DND-41 (cell line): ENCODE measurements at regions not wholly inside any gene's neighbourhood (a gene's known extent, or its start where the extent isn't known, plus 50 kb on each side); places are given as distances from the start of the nearest gene placed in this dataset.
"Not testable (repeated sequence)": the region's sequence is repeated elsewhere in the genome, so short reads cannot be mapped to it uniquely, and the experiment has no call there.

Experiments
- ATAC-seq: fragments of 200-7000 bp; cut with Tn5 transposase; 3 replicates; pipeline ENCODE4 v1.9.1; 2021; ENCODE audit warnings: low read depth; ENCODE audit not compliant: insufficient read depth
- DNase-seq: peaks from one replicate; pipeline ENCODE4 v3.0.0-alpha.2; 2020
- H2AFZ ChIP-seq: 2 replicates; pipeline ENCODE4 v1.6.0; 2012; ENCODE audit warnings: low read depth, low read length
- H3K27ac ChIP-seq: 2 replicates; pipeline ENCODE4 v1.5.1; 2012; ENCODE audit warnings: low read length, inconsistent platforms
- H3K27me3 ChIP-seq: fragments of 200-600 bp; sonication (generic); 2 replicates; pipeline ENCODE4 v1.6.0; 2012; ENCODE audit warnings: low read length, mild to moderate bottlenecking, inconsistent platforms; ENCODE audit not compliant: insufficient read depth, poor library complexity
- H3K36me3 ChIP-seq: 2 replicates; pipeline ENCODE4 v1.5.1; 2012; ENCODE audit warnings: low read length, inconsistent platforms; ENCODE audit not compliant: insufficient read depth
- H3K4me1 ChIP-seq: 2 replicates; pipeline ENCODE4 v1.5.1; 2012; ENCODE audit warnings: mild to moderate bottlenecking, low read length; ENCODE audit not compliant: insufficient read depth
- H3K4me2 ChIP-seq: 2 replicates; pipeline ENCODE4 v1.6.0; 2012; ENCODE audit warnings: mild to moderate bottlenecking, moderate library complexity, low read length, inconsistent platforms; ENCODE audit not compliant: insufficient read depth
- H3K4me3 ChIP-seq, 2 experiments: fragments of 200-600 bp in 1 of 2; shearing (Covaris generic) in 1 of 2; 2 replicates each; pipeline ENCODE4 v1.5.1; 2012 to 2016; ENCODE audit warnings: inconsistent platforms in 2 of 2, low read length in 2 of 2, mild to moderate bottlenecking in 2 of 2, low read depth in 1 of 2, moderate library complexity in 1 of 2
- H3K79me2 ChIP-seq: 2 replicates; pipeline ENCODE4 v1.6.0; 2012; ENCODE audit warnings: low read length, inconsistent platforms; ENCODE audit not compliant: insufficient read depth
- H3K9ac ChIP-seq: 2 replicates; pipeline ENCODE4 v1.6.0; 2012; ENCODE audit warnings: low read depth, mild to moderate bottlenecking, inconsistent platforms, low read length, moderate library complexity
- H3K9me3 ChIP-seq: 2 replicates; pipeline ENCODE4 v1.5.1; 2012; ENCODE audit warnings: low read length, moderate library complexity, mild to moderate bottlenecking, inconsistent platforms; ENCODE audit not compliant: insufficient read depth, severe bottlenecking
- H4K20me1 ChIP-seq: 2 replicates; pipeline ENCODE4 v1.6.0; 2012; ENCODE audit warnings: low read length; ENCODE audit not compliant: insufficient read depth
- CTCF ChIP-seq: IDR thresholded peaks from 2 replicates; pipeline ENCODE4 v1.5.1; 2012; ENCODE audit warnings: borderline replicate concordance, low read length, moderate library complexity, mild to moderate bottlenecking; ENCODE audit not compliant: poor library complexity, severe bottlenecking; ENCODE audit errors: extremely low read depth
- EZH2 ChIP-seq: IDR thresholded peaks from 3 replicates; pipeline ENCODE4 v1.6.1; 2012; ENCODE audit warnings: borderline replicate concordance, low read depth, mild to moderate bottlenecking, moderate library complexity, low read length, inconsistent platforms; ENCODE audit not compliant: severe bottlenecking

- Histone ChIP-seq H3K4me2 (no peak overlapping the region), H2AFZ (no peak overlapping the region), H4K20me1 (peaks cover 2% of the 10 kb centered on the region; the same call in 1 of the 2 replicates), H3K4me1 (no peaks in the 10 kb centered on the region), H3K27me3 (peaks cover 29% of the 10 kb centered on the region), H3K9me3 (no peaks in the 10 kb centered on the region), H3K36me3 (no peaks in the 10 kb centered on the region), H3K27ac (no peak overlapping the region), H3K9ac (no peak overlapping the region), H3K79me2 (no peaks in the 10 kb centered on the region), H3K4me3 (no peak overlapping the region)
- TF ChIP-seq CTCF, result no peak
- no peak for TF ChIP-seq EZH2
- ATAC-seq (no peak), DNase-seq (no peak)
These were observed 190.8 kb downstream of the RTP5 start for GRCh38 chr2:242060212-242060835.

DNA sequence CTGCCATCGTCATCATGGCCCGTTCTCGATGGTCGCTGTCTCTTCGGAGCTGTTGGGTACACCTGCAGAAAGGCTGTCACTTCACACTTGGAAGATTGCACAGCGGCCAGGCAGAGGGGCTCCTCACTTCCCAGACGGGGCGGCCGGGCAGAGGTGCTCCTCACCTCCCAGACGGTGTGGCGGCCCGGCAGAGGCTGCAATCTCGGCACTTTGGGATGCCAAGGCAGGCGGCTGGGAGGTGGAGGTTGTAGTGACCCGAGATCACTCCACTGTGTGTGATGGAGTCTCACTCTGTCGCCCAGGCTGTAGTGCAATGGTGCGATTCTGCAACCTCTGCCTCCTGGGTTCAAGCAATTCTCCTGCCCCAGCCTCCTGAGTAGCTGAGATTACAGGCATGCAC lies 192.4 kb downstream of the RTP5 start:
- not testable (repeated sequence) for H3K9me3 ChIP-seq, H2AFZ ChIP-seq, H3K9ac ChIP-seq, H3K4me1 ChIP-seq, H4K20me1 ChIP-seq, H3K27ac ChIP-seq, H3K4me3 ChIP-seq, H3K79me2 ChIP-seq, DNase-seq, H3K4me2 ChIP-seq, ATAC-seq, H3K36me3 ChIP-seq
- peaks cover 18% of the 10 kb centered on the region for H3K27me3 ChIP-seq

GRCh38 chr2:242063436-242063835 lies 193.9 kb downstream of the RTP5 start:
- DNase-seq (no peak), ATAC-seq (no peak)
- Histone ChIP-seq H3K4me2 (no peak overlapping the region), H3K79me2 (no peaks in the 10 kb centered on the region), H3K4me3 (no peak overlapping the region), H4K20me1 (no peaks in the 10 kb centered on the region), H3K9ac (no peak overlapping the region), H3K36me3 (no peaks in the 10 kb centered on the region), H3K9me3 (no peaks in the 10 kb centered on the region), H3K27ac (no peak overlapping the region), H3K27me3 (peaks cover 3% of the 10 kb centered on the region), H3K4me1 (no peaks in the 10 kb centered on the region), H2AFZ (no peak overlapping the region)
- TF ChIP-seq EZH2 (no peak), CTCF (no peak)

DNA sequence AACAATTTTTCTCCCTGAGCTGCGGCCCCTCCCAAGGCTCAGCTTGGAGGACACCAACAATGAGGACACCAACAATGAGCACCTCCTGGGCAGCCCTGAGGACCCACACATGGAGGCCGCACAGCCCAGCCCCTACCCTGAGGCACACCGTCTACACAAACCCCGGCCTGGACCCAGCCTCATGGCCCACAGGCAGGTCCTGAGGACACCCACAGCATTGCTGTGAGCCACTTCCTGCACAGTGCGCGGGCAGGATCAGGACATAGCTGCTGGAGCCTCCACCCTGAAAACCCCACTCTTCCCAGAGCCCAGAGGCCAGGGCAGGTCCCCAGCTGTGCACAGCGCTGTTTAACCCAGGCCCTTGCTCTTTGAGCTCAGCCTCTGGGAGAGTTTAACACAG lies 194.3 kb downstream of the RTP5 start:
- Histone ChIP-seq H3K36me3 (no peaks in the 10 kb centered on the region), H3K79me2 (no peaks in the 10 kb centered on the region), H3K4me1 (no peaks in the 10 kb centered on the region), H3K4me2 (no peak overlapping the region), H3K27ac (no peak overlapping the region), H2AFZ (no peak overlapping the region), H3K4me3 (no peak overlapping the region), H4K20me1 (no peaks in the 10 kb centered on the region), H3K9me3 (no peaks in the 10 kb centered on the region), H3K9ac (no peak overlapping the region), H3K27me3 (peaks cover 3% of the 10 kb centered on the region)
- TF ChIP-seq EZH2 (no peak), CTCF (no peak)
- ATAC-seq, result 0 out of 3 replicates have a peak, but pooled peaks have one; percentile 31
- DNase-seq, result no peak
